ENCODE measurements at regions not wholly inside any gene's neighbourhood (a gene's known extent, or its start where the extent isn't known, plus 50 kb on each side); places are given as distances from the start of the nearest gene placed in this dataset.
"Not testable (repeated sequence)": the region's sequence is repeated elsewhere in the genome, so short reads cannot be mapped to it uniquely, and the experiment has no call there.

- H3K4me1 Mint-ChIP-seq = no peaks in the 10 kb centered on the region
- H3K4me3 Mint-ChIP-seq = no peak overlapping the region
- ATAC-seq (replicated peaks; ENCODE audit: extremely low read depth, poor library complexity, severe bottlenecking) (no peak), DNase-seq (ENCODE audit: low spot score in 2 of 2) (no peak)
- H3K9me3 Mint-ChIP-seq = no peaks in the 10 kb centered on the region
- no peak overlapping the region for H3K27ac Mint-ChIP-seq (ENCODE audit: low read depth)
- H3K27me3 Mint-ChIP-seq = peaks cover 67% of the 10 kb centered on the region
- no peaks in the 10 kb centered on the region for H3K36me3 Mint-ChIP-seq (ENCODE audit: insufficient read depth)
These were observed 137.1 kb upstream of the RMP24 start for GRCh38 chr18:35835366-35835765.

GRCh38 chr18:35835833-35836232 is 136.6 kb upstream of the RMP24 start:
- Mint-ChIP-seq H3K27me3 (peaks cover 67% of the 10 kb centered on the region), H3K9me3 (no peaks in the 10 kb centered on the region), H3K27ac (ENCODE audit: low read depth) (no peak overlapping the region), H3K36me3 (ENCODE audit: insufficient read depth) (no peaks in the 10 kb centered on the region), H3K4me1 (no peaks in the 10 kb centered on the region), H3K4me3 (no peak overlapping the region)
- no peak for DNase-seq (ENCODE audit: low spot score in 2 of 2)
- ATAC-seq (replicated peaks; ENCODE audit: extremely low read depth, poor library complexity, severe bottlenecking) = no peak

- Mint-ChIP-seq H3K4me1 (no peaks in the 10 kb centered on the region), H3K9me3 (no peaks in the 10 kb centered on the region), H3K27me3 (peaks cover 66% of the 10 kb centered on the region), H3K36me3 (ENCODE audit: insufficient read depth) (no peaks in the 10 kb centered on the region), H3K4me3 (no peak overlapping the region), H3K27ac (ENCODE audit: low read depth) (no peak overlapping the region)
- DNase-seq (ENCODE audit: low spot score in 2 of 2) (no peak), ATAC-seq (replicated peaks; ENCODE audit: extremely low read depth, poor library complexity, severe bottlenecking) (no peak)
These were observed 135.5 kb upstream of the RMP24 start for GRCh38 chr18:35836932-35837331.

DNA sequence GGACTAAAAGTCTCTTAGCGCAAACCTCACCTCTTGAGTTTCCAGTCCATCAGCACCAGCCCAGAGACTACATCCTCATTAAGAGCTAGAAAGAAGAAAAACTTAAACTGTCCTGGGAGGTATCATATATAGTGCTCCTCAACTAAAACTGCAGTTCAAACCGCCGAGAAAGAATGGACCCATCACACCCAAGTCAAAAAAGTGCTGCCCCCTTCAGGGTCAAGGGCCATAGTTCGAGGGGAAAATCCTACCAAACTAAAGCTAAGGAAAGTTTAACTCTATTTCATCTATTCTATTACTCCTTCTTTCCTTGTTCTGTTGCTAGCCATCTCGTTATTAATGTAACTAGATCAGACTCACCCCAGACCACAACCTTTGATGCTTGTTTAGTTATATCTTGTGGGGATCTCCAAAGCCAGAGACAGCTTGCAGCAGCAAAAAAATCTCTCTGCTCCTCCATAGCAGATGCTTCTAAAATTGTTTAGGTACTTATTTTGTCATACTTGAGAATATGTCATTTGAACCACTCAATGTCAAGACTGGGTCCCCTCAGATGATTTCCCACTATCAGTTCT is 134.5 kb upstream of the RMP24 start:
- H3K4me3 Mint-ChIP-seq = no peak overlapping the region
- no peak overlapping the region for H3K27ac Mint-ChIP-seq (ENCODE audit: low read depth)
- DNase-seq (ENCODE audit: low spot score in 2 of 2) (no peak), ATAC-seq (replicated peaks; ENCODE audit: extremely low read depth, poor library complexity, severe bottlenecking) (no peak)
- no peaks in the 10 kb centered on the region for H3K9me3 Mint-ChIP-seq
- H3K4me1 Mint-ChIP-seq = no peaks in the 10 kb centered on the region
- peaks cover 55% of the 10 kb centered on the region for H3K27me3 Mint-ChIP-seq
- no peaks in the 10 kb centered on the region for H3K36me3 Mint-ChIP-seq (ENCODE audit: insufficient read depth)

DNA sequence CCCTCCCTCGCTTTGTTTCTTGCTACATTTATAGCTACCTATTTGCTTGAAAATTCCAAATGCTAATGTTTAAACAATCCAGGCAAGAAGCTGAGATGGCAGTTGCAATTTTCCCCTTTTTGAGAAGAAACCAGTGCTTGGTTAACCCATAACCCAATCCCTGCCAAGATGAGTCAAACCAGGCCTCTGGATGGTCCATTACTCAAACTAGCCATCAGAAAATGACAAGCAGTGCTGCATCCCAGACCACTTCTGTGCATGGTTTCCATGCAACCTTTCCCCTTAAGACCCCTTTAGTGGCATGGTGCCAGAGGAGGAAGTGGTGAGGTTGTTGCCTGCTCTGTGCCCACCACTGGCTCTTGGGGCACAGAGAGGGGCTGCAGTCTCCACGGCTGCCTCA is 131.2 kb upstream of the RMP24 start:
- no peaks in the 10 kb centered on the region for H3K9me3 Mint-ChIP-seq
- no peak for ATAC-seq (replicated peaks; ENCODE audit: extremely low read depth, poor library complexity, severe bottlenecking)

GRCh38 chr18:35842536-35842935 is 129.9 kb upstream of the RMP24 start:
- H3K4me3 Mint-ChIP-seq = no peak overlapping the region
- H3K27ac Mint-ChIP-seq (ENCODE audit: low read depth) = no peak overlapping the region
- H3K27me3 Mint-ChIP-seq = peaks cover 34% of the 10 kb centered on the region

More for the DNA sequence above, 131.2 kb upstream of the RMP24 start:
- Mint-ChIP-seq H3K36me3 (ENCODE audit: insufficient read depth) (no peaks in the 10 kb centered on the region), H3K27me3 (peaks cover 37% of the 10 kb centered on the region), H3K4me1 (no peaks in the 10 kb centered on the region), H3K4me3 (no peak overlapping the region), H3K27ac (ENCODE audit: low read depth) (no peak overlapping the region)
- DNase-seq (ENCODE audit: low spot score in 2 of 2) = no peak

GRCh38 chr18:35848321-35848720 is 124.2 kb upstream of the RMP24 start:
- not testable (repeated sequence) for ATAC-seq (replicated peaks; ENCODE audit: extremely low read depth, poor library complexity, severe bottlenecking); H3K4me3 Mint-ChIP-seq; H3K4me1 Mint-ChIP-seq; H3K27ac Mint-ChIP-seq (ENCODE audit: low read depth); DNase-seq (ENCODE audit: low spot score in 2 of 2); H3K9me3 Mint-ChIP-seq; H3K27me3 Mint-ChIP-seq; H3K36me3 Mint-ChIP-seq (ENCODE audit: insufficient read depth)

More at GRCh38 chr18:35842536-35842935, 129.9 kb upstream of the RMP24 start:
- no peaks in the 10 kb centered on the region for H3K36me3 Mint-ChIP-seq (ENCODE audit: insufficient read depth)
- no peak for ATAC-seq (replicated peaks; ENCODE audit: extremely low read depth, poor library complexity, severe bottlenecking)
- H3K9me3 Mint-ChIP-seq = no peaks in the 10 kb centered on the region
- no peaks in the 10 kb centered on the region for H3K4me1 Mint-ChIP-seq
- no peak for DNase-seq (ENCODE audit: low spot score in 2 of 2)

- ATAC-seq (replicated peaks; ENCODE audit: extremely low read depth, poor library complexity, severe bottlenecking); H3K36me3 Mint-ChIP-seq (ENCODE audit: insufficient read depth): not testable (repeated sequence)
- peaks cover 11% of the 10 kb centered on the region for H3K27me3 Mint-ChIP-seq
These were observed 123.2 kb upstream of the RMP24 start for GRCh38 chr18:35849241-35849640.

DNA sequence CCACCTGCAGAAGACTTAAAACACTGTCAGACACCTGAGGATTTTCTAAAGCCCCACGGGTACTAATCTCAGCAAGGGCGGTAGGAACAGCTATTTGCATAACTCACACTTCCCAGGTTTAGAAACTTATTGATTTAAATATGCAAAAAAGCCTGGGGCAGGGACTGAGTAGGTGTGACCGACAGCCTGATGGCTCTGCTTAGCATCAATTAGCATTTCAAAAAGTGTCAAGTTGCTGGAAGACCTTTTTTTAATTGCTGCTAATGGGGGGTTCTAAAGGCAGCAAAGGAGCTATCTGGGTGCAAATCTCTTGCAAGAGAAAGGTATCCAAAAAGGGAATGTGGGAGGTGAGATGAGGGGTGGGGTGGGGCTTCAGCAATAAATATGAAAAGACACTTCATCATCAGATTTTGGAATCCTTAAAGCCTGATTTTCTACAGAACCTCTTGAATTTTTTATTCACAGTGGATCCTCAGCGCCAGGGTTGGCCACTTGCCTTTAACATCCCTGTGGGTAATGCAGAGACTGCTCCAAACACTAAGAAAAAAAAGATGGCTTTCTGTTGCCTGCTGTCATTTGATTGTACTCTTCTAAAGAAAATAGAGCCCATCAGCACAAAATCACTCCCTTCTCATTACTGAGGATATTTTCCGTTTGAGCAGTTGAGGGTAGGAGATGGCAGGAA is 121.1 kb upstream of the RMP24 start:
- H3K4me3 Mint-ChIP-seq = no peak overlapping the region
- no peaks in the 10 kb centered on the region for H3K4me1 Mint-ChIP-seq
- peaks cover 21% of the 10 kb centered on the region for H3K27me3 Mint-ChIP-seq
- H3K36me3 Mint-ChIP-seq (ENCODE audit: insufficient read depth) = no peaks in the 10 kb centered on the region
- H3K27ac Mint-ChIP-seq (ENCODE audit: low read depth) = no peak overlapping the region
- no peaks in the 10 kb centered on the region for H3K9me3 Mint-ChIP-seq
- DNase-seq (ENCODE audit: low spot score in 2 of 2) (no peak), ATAC-seq (replicated peaks; ENCODE audit: extremely low read depth, poor library complexity, severe bottlenecking) (no peak)

More at GRCh38 chr18:35849241-35849640, 123.2 kb upstream of the RMP24 start:
- not testable (repeated sequence) for H3K4me1 Mint-ChIP-seq; H3K9me3 Mint-ChIP-seq; DNase-seq (ENCODE audit: low spot score in 2 of 2); H3K27ac Mint-ChIP-seq (ENCODE audit: low read depth); H3K4me3 Mint-ChIP-seq

GRCh38 chr18:35852786-35853185 is 119.7 kb upstream of the RMP24 start:
- H3K27ac Mint-ChIP-seq (ENCODE audit: low read depth) = no peak overlapping the region
- H3K4me3 Mint-ChIP-seq = no peak overlapping the region
- no peaks in the 10 kb centered on the region for H3K4me1 Mint-ChIP-seq
- H3K27me3 Mint-ChIP-seq = peaks cover 26% of the 10 kb centered on the region
- no peaks in the 10 kb centered on the region for H3K36me3 Mint-ChIP-seq (ENCODE audit: insufficient read depth)
- H3K9me3 Mint-ChIP-seq = no peaks in the 10 kb centered on the region
- DNase-seq (ENCODE audit: low spot score in 2 of 2) (no peak), ATAC-seq (replicated peaks; ENCODE audit: extremely low read depth, poor library complexity, severe bottlenecking) (no peak)

DNA sequence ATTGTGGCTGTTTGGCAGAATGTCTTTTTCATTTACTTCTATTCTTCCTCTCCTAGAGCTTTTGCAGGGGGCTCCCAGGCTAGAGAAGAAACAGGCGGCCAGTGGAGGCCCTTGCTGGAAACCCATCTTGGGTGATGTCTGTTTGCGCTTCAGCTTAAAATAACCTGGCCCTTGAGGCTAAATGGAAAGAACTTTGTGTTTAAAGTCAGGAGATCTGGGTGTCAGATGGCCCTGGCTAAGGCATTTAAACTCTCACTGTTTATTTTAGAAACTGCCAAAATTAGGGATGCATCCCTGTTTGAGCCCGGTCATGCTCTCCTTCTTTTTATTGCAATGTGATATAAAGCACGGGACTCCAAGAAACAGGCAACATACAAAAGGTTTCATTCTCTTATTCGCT is 118.4 kb upstream of the RMP24 start:
- no peak overlapping the region for H3K4me3 Mint-ChIP-seq
- H3K4me1 Mint-ChIP-seq = no peaks in the 10 kb centered on the region
- no peaks in the 10 kb centered on the region for H3K36me3 Mint-ChIP-seq (ENCODE audit: insufficient read depth)
- no peak for ATAC-seq (replicated peaks; ENCODE audit: extremely low read depth, poor library complexity, severe bottlenecking)
- H3K27me3 Mint-ChIP-seq = peaks cover 31% of the 10 kb centered on the region
- H3K9me3 Mint-ChIP-seq = no peaks in the 10 kb centered on the region
- DNase-seq (ENCODE audit: low spot score in 2 of 2) = no peak
- H3K27ac Mint-ChIP-seq (ENCODE audit: low read depth) = no peak overlapping the region

DNA sequence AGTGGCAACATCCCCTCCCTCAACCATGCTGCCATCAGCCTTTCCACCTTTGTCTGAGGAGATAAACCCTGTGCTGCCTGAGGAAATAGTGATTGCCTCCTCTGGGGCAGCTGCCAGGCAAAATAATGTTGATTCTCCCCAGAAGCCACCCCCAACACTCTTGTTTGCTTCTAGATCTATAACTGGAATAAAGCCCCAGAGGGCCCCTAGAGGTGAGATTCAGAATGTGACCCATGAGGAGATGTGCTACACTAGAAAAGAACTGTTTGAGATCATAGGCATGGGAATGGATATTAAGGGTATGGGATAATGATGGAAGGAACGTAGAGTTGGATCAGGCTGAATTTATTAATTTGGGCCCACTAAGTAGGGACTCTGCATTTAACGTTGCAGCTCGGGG is 116.3 kb upstream of the RMP24 start:
- DNase-seq (ENCODE audit: low spot score in 2 of 2) (no peak), ATAC-seq (replicated peaks; ENCODE audit: extremely low read depth, poor library complexity, severe bottlenecking) (no peak)
- no peak overlapping the region for H3K4me3 Mint-ChIP-seq
- H3K36me3 Mint-ChIP-seq (ENCODE audit: insufficient read depth) = no peaks in the 10 kb centered on the region
- H3K27ac Mint-ChIP-seq (ENCODE audit: low read depth) = no peak overlapping the region
- no peaks in the 10 kb centered on the region for H3K9me3 Mint-ChIP-seq
- peaks cover 41% of the 10 kb centered on the region for H3K27me3 Mint-ChIP-seq
- no peaks in the 10 kb centered on the region for H3K4me1 Mint-ChIP-seq

- not testable (repeated sequence) for H3K27ac Mint-ChIP-seq (ENCODE audit: low read depth); ATAC-seq (replicated peaks; ENCODE audit: extremely low read depth, poor library complexity, severe bottlenecking); DNase-seq (ENCODE audit: low spot score in 2 of 2); H3K36me3 Mint-ChIP-seq (ENCODE audit: insufficient read depth); H3K9me3 Mint-ChIP-seq; H3K4me3 Mint-ChIP-seq; H3K4me1 Mint-ChIP-seq
- H3K27me3 Mint-ChIP-seq = peaks cover 41% of the 10 kb centered on the region
These were observed 115.8 kb upstream of the RMP24 start for GRCh38 chr18:35856721-35857120.
